ENCODE measurements at regions not wholly inside any gene's neighbourhood (a gene's known extent, or its start where the extent isn't known, plus 50 kb on each side); places are given as distances from the start of the nearest gene placed in this dataset.

GRCh38 chr18:27278131-27278530 is 93.0 kb upstream of the CHST9 start:
- WGBS (ENCODE audit: extremely low coverage, insufficient read length, low lambda C conversion rate): no CpG with 5 or more reads among the region's 3 CpGs
- TF ChIP-seq CTCF (conservative IDR thresholded peaks at IDR 0.05): no peak
- Histone ChIP-seq H2BK120ac (ENCODE audit: low read depth, low read length, poor library complexity, severe bottlenecking) (no peak overlapping the region), H4K5ac (ENCODE audit: insufficient read length, low read depth, low read length) (no peak overlapping the region), H3K18ac (ENCODE audit: insufficient read length, low read depth, low read length) (no peak overlapping the region), H3K9me3 (ENCODE audit: control insufficient read depth, low read depth, low read length) (no peaks in the 10 kb centered on the region), H3T11ph (ENCODE audit: low read length) (no peak overlapping the region), H3K23ac (ENCODE audit: insufficient read length, low read depth, low read length) (no peak overlapping the region), H3K4me2 (ENCODE audit: insufficient read depth, insufficient read length, low read length) (no peak overlapping the region), H3K79me1 (ENCODE audit: insufficient read depth, low read depth, low read length, poor library complexity, severe bottlenecking) (no peaks in the 10 kb centered on the region), H3K56ac (ENCODE audit: insufficient read length, low read depth, low read length) (no peak overlapping the region), H3K4ac (ENCODE audit: low read depth, low read length) (no peak overlapping the region), H4K8ac (replicated peaks; ENCODE audit: insufficient read length, low read depth, low read length) (no peak overlapping the region), H2AK5ac (ENCODE audit: insufficient read length, low read length) (no peak overlapping the region), H3K23me2 (ENCODE audit: insufficient read length, low read depth, low read length, poor library complexity, severe bottlenecking) (no peaks in the 10 kb centered on the region), H2BK5ac (ENCODE audit: insufficient read length, low read length) (no peak overlapping the region), H3K9ac (ENCODE audit: extremely low read depth, insufficient read length, low read length) (no peak overlapping the region), H4K91ac (ENCODE audit: insufficient read length, low read depth, low read length) (no peak overlapping the region), H2BK20ac (ENCODE audit: low read depth, low read length, poor library complexity, severe bottlenecking) (no peak overlapping the region), H3K79me2 (ENCODE audit: insufficient read depth, low read length) (no peaks in the 10 kb centered on the region), H4K20me1 (ENCODE audit: control insufficient read depth, insufficient read depth, insufficient read length) (no peaks in the 10 kb centered on the region), H2AFZ (ENCODE audit: low read length) (no peak overlapping the region), H3K4me1 (ENCODE audit: insufficient read depth, low read length) (no peaks in the 10 kb centered on the region), H3K14ac (ENCODE audit: insufficient read depth, low read length) (no peak overlapping the region), H3K27me3 (ENCODE audit: insufficient read depth, low read length) (no peaks in the 10 kb centered on the region), H3K27ac (ENCODE audit: insufficient read length, low read depth, low read length) (no peak overlapping the region), H2BK12ac (ENCODE audit: insufficient read length, low read depth, low read length) (no peak overlapping the region), H2BK15ac (ENCODE audit: low read depth, low read length) (no peak overlapping the region)
- H3K9me3 Mint-ChIP-seq: peaks cover 4 to 7% of the 10 kb centered on the region in 2 experiments
- no peak for DNase-seq
- H3K27me3 Mint-ChIP-seq (ENCODE audit: low read depth): no peaks in the 10 kb centered on the region; the same call in 1 of the 2 replicates
- H3K27ac Mint-ChIP-seq: no peak overlapping the region
- H3K4me3 Mint-ChIP-seq: no peak overlapping the region
- H3K4me1 Mint-ChIP-seq: peaks cover 0 to 9% of the 10 kb centered on the region in 2 experiments; a peak in 2 of 4 replicates
- peaks cover 4 to 6% (median 4%) of the 10 kb centered on the region in 3 experiments; a peak in 6 of 7 replicates for H3K36me3 Mint-ChIP-seq (ENCODE audit: insufficient read depth in 1 of 3, low read depth in 3 of 3)
